Erythroblast (primary cell): ENCODE measurements at regions not wholly inside any gene's neighbourhood (a gene's known extent, or its start where the extent isn't known, plus 50 kb on each side); places are given as distances from the start of the nearest gene placed in this dataset.

Experiments
- GATA1 ChIP-seq: IDR thresholded peaks from 2 replicates; pipeline ENCODE4 v1.6.1; 2011; ENCODE audit warnings: low read depth, mild to moderate bottlenecking, control low read depth, low read length, moderate library complexity
- POLR2A ChIP-seq: IDR thresholded peaks from 2 replicates; pipeline ENCODE4 v1.6.1; 2011; ENCODE audit warnings: mild to moderate bottlenecking, low read length

DNA sequence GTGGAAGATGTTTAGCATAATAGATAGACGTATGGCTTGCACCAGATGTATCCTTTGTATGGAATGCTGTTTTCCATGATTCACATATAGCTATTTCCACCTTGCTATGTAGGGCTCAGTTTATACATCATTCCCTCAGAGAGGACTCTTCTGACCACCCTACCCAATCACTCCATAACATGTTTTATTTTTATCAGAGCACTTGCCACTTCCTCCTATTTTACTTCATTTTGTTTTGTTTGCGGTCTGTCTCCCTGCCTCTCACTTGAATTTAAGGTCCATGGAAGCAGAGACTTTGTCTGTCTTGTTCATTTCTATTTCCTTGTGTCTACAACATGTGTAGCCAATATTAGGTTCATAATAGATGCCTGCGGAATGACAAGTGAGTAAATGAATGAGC, 266.9 kb upstream of the CITED2 start:
- TF ChIP-seq POLR2A (no peak), GATA1 (no peak)
